Ishikawa (cell line): ENCODE measurements at regions not wholly inside any gene's neighbourhood (a gene's known extent, or its start where the extent isn't known, plus 50 kb on each side); places are given as distances from the start of the nearest gene placed in this dataset.

Source experiments
- CEBPB ChIP-seq: IDR thresholded peaks from 2 replicates; pipeline ENCODE4 v1.6.1; 2012
- CREB1 ChIP-seq: IDR thresholded peaks from 2 replicates; pipeline ENCODE4 v1.6.1; 2012; ENCODE audit warnings: low read depth
- EGR1 ChIP-seq: IDR thresholded peaks from 2 replicates; pipeline ENCODE4 v1.6.1; 2012
- EP300 ChIP-seq: IDR thresholded peaks from 2 replicates; pipeline ENCODE4 v1.6.1; 2012; ENCODE audit warnings: borderline replicate concordance
- FOXM1 ChIP-seq: IDR thresholded peaks from 2 replicates; pipeline ENCODE4 v1.6.1; 2012; ENCODE audit warnings: low read depth, borderline replicate concordance
- NFIC ChIP-seq: IDR thresholded peaks from 2 replicates; pipeline ENCODE4 v1.6.1; 2012
- RAD21 ChIP-seq: IDR thresholded peaks from 2 replicates; pipeline ENCODE4 v1.6.1; 2012; ENCODE audit warnings: low read depth
- TAF1 ChIP-seq: IDR thresholded peaks from 2 replicates; pipeline ENCODE4 v1.6.1; 2012; ENCODE audit warnings: low read depth, mild to moderate bottlenecking
- TCF12 ChIP-seq: IDR thresholded peaks from 2 replicates; pipeline ENCODE4 v1.6.1; 2012; ENCODE audit warnings: low read depth
- TEAD4 ChIP-seq: IDR thresholded peaks from 2 replicates; pipeline ENCODE4 v1.6.1; 2012
- YY1 ChIP-seq: IDR thresholded peaks from 2 replicates; pipeline ENCODE4 v1.6.1; 2012; ENCODE audit warnings: low read depth
- ZBTB7A ChIP-seq: IDR thresholded peaks from 2 replicates; pipeline ENCODE4 v1.6.1; 2012; ENCODE audit warnings: low read depth
- TF ChIP-seq, protein P1 (sequence below): IDR thresholded peaks from 2 replicates; pipeline ENCODE4 v1.6.1; 2012
- TF ChIP-seq, protein P2 (sequence below): IDR thresholded peaks from 2 replicates; pipeline ENCODE4 v1.6.1; 2012; ENCODE audit warnings: low read depth, mild to moderate bottlenecking
- TF ChIP-seq, protein P3 (sequence below): IDR thresholded peaks from 2 replicates; pipeline ENCODE4 v1.6.1; 2012

DNA sequence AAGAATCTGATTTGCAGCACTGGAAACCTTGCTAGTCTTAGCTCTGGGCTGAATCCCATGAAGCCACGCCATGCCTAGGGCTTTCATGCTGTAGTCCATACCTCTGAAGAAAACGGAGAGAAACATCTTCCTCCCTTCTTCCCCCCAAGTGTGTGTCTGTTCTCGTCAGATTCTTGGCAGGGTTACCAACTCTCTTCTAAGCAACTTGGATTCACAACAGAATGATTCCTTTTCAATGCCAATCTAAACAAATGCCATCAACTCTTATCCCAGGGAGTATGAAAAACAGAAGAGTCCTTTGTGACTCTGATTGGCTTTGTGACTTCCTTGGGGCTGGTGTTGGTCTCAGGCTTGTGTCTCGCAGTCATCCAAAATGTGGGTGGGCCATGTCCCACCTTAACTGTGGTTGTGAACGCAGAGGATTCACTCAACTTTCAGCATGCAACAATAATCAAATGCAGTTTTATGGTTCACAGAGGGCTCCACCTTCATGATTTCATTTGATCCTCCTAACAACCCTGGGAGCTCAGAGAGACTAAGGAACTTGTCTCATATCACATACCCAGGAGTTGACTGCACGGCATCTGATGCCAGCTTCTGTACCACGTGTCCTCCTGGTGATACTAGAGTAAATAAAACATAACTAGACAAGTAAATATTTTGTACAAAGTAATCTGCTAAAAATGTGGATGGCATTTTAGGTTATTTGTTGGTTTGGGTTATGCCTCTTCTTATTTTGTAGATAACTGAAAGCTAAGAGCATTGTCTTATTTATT lies 186.0 kb upstream of the TNP1 start:
- TF ChIP-seq CREB1 (no peak), EP300 (no peak), FOXM1 (no peak), EGR1 (no peak), TEAD4 (no peak), YY1 (no peak), ZBTB7A (no peak), RAD21 (no peak), TAF1 (no peak), TCF12 (no peak), NFIC (no peak), CEBPB (no peak)
- TF ChIP-seq, protein P1, sequence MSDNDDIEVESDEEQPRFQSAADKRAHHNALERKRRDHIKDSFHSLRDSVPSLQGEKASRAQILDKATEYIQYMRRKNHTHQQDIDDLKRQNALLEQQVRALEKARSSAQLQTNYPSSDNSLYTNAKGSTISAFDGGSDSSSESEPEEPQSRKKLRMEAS = no peak
- TF ChIP-seq, protein P2, sequence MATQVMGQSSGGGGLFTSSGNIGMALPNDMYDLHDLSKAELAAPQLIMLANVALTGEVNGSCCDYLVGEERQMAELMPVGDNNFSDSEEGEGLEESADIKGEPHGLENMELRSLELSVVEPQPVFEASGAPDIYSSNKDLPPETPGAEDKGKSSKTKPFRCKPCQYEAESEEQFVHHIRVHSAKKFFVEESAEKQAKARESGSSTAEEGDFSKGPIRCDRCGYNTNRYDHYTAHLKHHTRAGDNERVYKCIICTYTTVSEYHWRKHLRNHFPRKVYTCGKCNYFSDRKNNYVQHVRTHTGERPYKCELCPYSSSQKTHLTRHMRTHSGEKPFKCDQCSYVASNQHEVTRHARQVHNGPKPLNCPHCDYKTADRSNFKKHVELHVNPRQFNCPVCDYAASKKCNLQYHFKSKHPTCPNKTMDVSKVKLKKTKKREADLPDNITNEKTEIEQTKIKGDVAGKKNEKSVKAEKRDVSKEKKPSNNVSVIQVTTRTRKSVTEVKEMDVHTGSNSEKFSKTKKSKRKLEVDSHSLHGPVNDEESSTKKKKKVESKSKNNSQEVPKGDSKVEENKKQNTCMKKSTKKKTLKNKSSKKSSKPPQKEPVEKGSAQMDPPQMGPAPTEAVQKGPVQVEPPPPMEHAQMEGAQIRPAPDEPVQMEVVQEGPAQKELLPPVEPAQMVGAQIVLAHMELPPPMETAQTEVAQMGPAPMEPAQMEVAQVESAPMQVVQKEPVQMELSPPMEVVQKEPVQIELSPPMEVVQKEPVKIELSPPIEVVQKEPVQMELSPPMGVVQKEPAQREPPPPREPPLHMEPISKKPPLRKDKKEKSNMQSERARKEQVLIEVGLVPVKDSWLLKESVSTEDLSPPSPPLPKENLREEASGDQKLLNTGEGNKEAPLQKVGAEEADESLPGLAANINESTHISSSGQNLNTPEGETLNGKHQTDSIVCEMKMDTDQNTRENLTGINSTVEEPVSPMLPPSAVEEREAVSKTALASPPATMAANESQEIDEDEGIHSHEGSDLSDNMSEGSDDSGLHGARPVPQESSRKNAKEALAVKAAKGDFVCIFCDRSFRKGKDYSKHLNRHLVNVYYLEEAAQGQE = no peak
- TF ChIP-seq, protein P3, sequence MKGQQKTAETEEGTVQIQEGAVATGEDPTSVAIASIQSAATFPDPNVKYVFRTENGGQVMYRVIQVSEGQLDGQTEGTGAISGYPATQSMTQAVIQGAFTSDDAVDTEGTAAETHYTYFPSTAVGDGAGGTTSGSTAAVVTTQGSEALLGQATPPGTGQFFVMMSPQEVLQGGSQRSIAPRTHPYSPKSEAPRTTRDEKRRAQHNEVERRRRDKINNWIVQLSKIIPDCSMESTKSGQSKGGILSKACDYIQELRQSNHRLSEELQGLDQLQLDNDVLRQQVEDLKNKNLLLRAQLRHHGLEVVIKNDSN = no peak

DNA sequence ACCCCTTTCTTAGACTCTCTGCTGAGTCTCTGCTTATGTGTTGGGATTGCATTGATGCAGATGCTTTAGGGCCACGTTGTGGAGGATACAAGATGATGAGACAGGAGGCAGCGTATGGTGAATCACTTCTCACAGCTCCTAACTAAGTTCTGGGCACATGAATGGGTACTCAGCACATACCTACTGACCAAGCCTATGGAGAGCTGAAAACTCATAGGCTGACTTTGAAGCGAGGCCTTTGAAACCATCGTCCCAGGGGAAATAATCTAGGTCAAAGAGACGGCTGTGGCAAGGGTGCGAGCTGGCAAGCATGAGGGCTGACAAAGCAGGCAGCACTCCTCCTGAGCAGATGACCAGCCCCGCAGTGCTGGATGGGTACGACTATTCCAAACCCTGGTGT lies 180.2 kb upstream of the TNP1 start:
- TF ChIP-seq YY1 (no peak), RAD21 (no peak), CEBPB (no peak), CREB1 (no peak), NFIC (no peak), TAF1 (no peak), EGR1 (no peak), EP300 (no peak), TCF12 (no peak), TEAD4 (no peak), ZBTB7A (no peak), FOXM1 (no peak)
- TF ChIP-seq, protein P2 = no peak
- TF ChIP-seq, protein P3 = no peak
- TF ChIP-seq, protein P1 = no peak

DNA sequence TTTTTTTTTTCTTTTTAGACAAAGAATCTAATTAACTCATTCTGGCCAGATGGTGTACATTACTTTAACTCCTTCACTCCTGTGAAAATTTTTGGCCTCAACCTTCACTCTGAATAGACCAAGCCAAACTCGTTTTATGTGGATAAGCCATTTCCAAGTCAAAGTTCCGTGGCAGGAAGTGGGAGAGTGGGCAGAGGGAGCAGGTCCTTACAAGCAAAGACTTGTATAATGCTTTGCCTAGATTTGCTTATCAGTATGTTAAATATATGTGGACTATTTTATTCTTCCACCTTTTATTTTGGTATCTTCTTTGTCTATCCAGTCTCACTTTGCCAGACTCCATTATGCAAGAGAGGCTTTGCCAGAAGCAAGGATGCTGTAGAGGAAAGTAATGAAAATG lies 178.1 kb upstream of the TNP1 start:
- TF ChIP-seq FOXM1 (no peak), RAD21 (no peak), YY1 (no peak), TAF1 (no peak), TEAD4 (no peak), ZBTB7A (no peak), CEBPB (no peak)
- TF ChIP-seq, protein P3 = no peak

DNA sequence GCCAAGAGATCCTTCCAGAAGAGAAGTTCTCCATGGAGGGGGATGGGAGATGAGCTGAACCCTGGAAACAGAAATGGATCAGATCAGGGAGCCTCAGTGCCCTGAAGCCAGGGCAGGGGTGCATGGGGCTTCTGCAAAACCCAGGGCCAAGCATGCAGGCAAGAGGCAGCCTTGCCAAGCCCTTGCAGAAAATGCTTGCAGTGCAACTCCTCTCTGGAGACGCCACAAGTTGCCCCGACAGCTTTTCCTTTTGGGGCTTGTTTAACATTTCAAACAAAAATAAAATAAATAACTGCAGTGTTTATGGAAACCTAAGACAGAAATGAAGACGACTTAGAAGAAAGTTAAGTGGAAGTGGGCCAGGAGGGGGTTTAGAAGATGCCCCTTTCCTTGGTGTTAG lies 177.5 kb upstream of the TNP1 start:
- TF ChIP-seq ZBTB7A = no peak
- TF ChIP-seq CREB1 = no peak
- TF ChIP-seq FOXM1 = no peak
- TF ChIP-seq CEBPB = no peak
- no peak for TF ChIP-seq TAF1
- TF ChIP-seq EP300 = no peak
- no peak for TF ChIP-seq YY1
- TF ChIP-seq, protein P1 = no peak
- no peak for TF ChIP-seq NFIC
- TF ChIP-seq, protein P3 = no peak
- no peak for TF ChIP-seq RAD21
- TF ChIP-seq TCF12 = no peak
- no peak for TF ChIP-seq TEAD4
- TF ChIP-seq, protein P2 = no peak
- no peak for TF ChIP-seq EGR1
